HEK293 (cell line): ENCODE measurements at regions not wholly inside any gene's neighbourhood (a gene's known extent, or its start where the extent isn't known, plus 50 kb on each side); places are given as distances from the start of the nearest gene placed in this dataset.

Experiments used
- CTCF ChIA-PET: fragments of 350-600 bp; formaldehyde crosslinking; extraction: SDS; loops from one replicate; lab custom pipeline; 2021; ENCODE audit warnings: antibody characterized with exemption; lab: Yijun Ruan, JAX
- POLR2A ChIA-PET: fragments of 300-600 bp; formaldehyde crosslinking; extraction: SDS; loops from one replicate; lab custom pipeline; 2020; ENCODE audit warnings: antibody characterized with exemption, inconsistent platforms; lab: Yijun Ruan, JAX
- H3K27ac ChIP-seq: fragments of 200-500 bp; sonication (Bioruptor generic); 2 replicates; pipeline ENCODE4 v1.5.1; 2014; ENCODE audit warnings: low read depth, low read length, control low read depth, inconsistent platforms; ENCODE audit errors: extremely low read depth
- H3K36me3 ChIP-seq, 2 experiments: fragments of 200-500 bp in 1 of 2; sonication (Bioruptor generic) in 1 of 2; 1 replicate in 1 of 2; 2 replicates in 1 of 2; pipeline ENCODE4 v1.5.1; 2014 to 2017; ENCODE audit warnings: inconsistent platforms in 2 of 2, low read length in 2 of 2; ENCODE audit not compliant: control insufficient read depth in 2 of 2, insufficient read depth in 1 of 2
- H3K4me1 ChIP-seq: fragments of 200-500 bp; sonication (Bioruptor generic); 2 replicates; pipeline ENCODE4 v1.5.1; 2014; ENCODE audit warnings: mild to moderate bottlenecking, low read length, inconsistent platforms; ENCODE audit not compliant: control insufficient read depth, insufficient read depth
- H3K4me3 ChIP-seq: 2 replicates; pipeline ENCODE4 v1.5.1; 2011; ENCODE audit warnings: low read depth, mild to moderate bottlenecking, control low read depth, low read length, moderate library complexity
- H3K9me3 ChIP-seq: fragments of 200-500 bp; sonication (Bioruptor generic); 2 replicates; pipeline ENCODE4 v1.5.1; 2014; ENCODE audit warnings: low read depth, low read length, inconsistent platforms; ENCODE audit not compliant: control insufficient read depth, insufficient read depth
- HOXC10 ChIP-seq: sonication (generic); formaldehyde crosslinking; IDR thresholded peaks from 2 replicates; pipeline ENCODE4 v1.8.1; 2023; ENCODE audit warnings: mild to moderate bottlenecking, missing genetic modification reagents
- KLF1 ChIP-seq: fragments of 450-650 bp; formaldehyde crosslinking; IDR thresholded peaks from 2 replicates; pipeline ENCODE4 v1.5.1; 2016; ENCODE audit warnings: missing biosample characterization, missing genetic modification characterization
- YY1 ChIP-seq: fragments of 450-650 bp; formaldehyde crosslinking; IDR thresholded peaks from 2 replicates; pipeline ENCODE4 v1.5.1; 2018; ENCODE audit warnings: missing biosample characterization, missing genetic modification characterization
- ZBTB1 ChIP-seq: fragments of 450-650 bp; formaldehyde crosslinking; IDR thresholded peaks from 2 replicates; pipeline ENCODE4 v1.5.1; 2016; ENCODE audit warnings: missing biosample characterization, missing genetic modification characterization
- ZNF112 ChIP-seq: fragments of 450-650 bp; formaldehyde crosslinking; IDR thresholded peaks from 2 replicates; pipeline ENCODE4 v1.5.0; 2017; ENCODE audit warnings: missing biosample characterization, missing genetic modification characterization
- ZNF184 ChIP-seq: fragments of 450-650 bp; IDR thresholded peaks from 2 replicates; pipeline ENCODE4 v1.5.1; 2018; ENCODE audit warnings: missing biosample characterization, mild to moderate bottlenecking, missing genetic modification characterization
- ZNF221 ChIP-seq: fragments of 450-650 bp; formaldehyde crosslinking; IDR thresholded peaks from 2 replicates; pipeline ENCODE4 v1.5.1; 2017; ENCODE audit warnings: missing biosample characterization, missing genetic modification characterization, borderline replicate concordance
- ZNF23 ChIP-seq: fragments of 450-650 bp; formaldehyde crosslinking; IDR thresholded peaks from 2 replicates; pipeline ENCODE4 v1.5.1; 2016; ENCODE audit warnings: missing biosample characterization, missing genetic modification characterization, borderline replicate concordance
- ZNF239 ChIP-seq: fragments of 450-650 bp; formaldehyde crosslinking; IDR thresholded peaks from 2 replicates; pipeline ENCODE4 v1.5.1; 2016; ENCODE audit warnings: missing biosample characterization, missing genetic modification characterization
- ZNF354C ChIP-seq: fragments of 450-650 bp; formaldehyde crosslinking; IDR thresholded peaks from 2 replicates; pipeline ENCODE4 v1.5.1; 2016; ENCODE audit warnings: missing biosample characterization, missing genetic modification characterization, low read depth, borderline replicate concordance
- ZNF366 ChIP-seq: fragments of 450-650 bp; formaldehyde crosslinking; conservative IDR thresholded peaks from 2 replicates; pipeline ENCODE4 v1.5.1; 2016; ENCODE audit warnings: missing biosample characterization, missing genetic modification characterization
- ZNF416 ChIP-seq: fragments of 450-650 bp; formaldehyde crosslinking; IDR thresholded peaks from 2 replicates; pipeline ENCODE4 v1.5.1; 2016; ENCODE audit warnings: missing biosample characterization, missing genetic modification characterization
- ZNF423 ChIP-seq: fragments of 450-650 bp; formaldehyde crosslinking; IDR thresholded peaks from 2 replicates; pipeline ENCODE4 v1.5.1; 2016; ENCODE audit warnings: missing biosample characterization, missing genetic modification characterization
- ZNF433 ChIP-seq: fragments of 450-650 bp; formaldehyde crosslinking; IDR thresholded peaks from 2 replicates; pipeline ENCODE4 v1.5.1; 2016; ENCODE audit warnings: missing biosample characterization, missing genetic modification characterization, low read depth
- ZNF548 ChIP-seq: fragments of 450-650 bp; formaldehyde crosslinking; IDR thresholded peaks from 2 replicates; pipeline ENCODE4 v1.5.1; 2016; ENCODE audit warnings: missing biosample characterization, missing genetic modification characterization
- ZNF621 ChIP-seq: fragments of 450-650 bp; formaldehyde crosslinking; IDR thresholded peaks from 2 replicates; pipeline ENCODE4 v1.5.1; 2017; ENCODE audit warnings: missing biosample characterization, missing genetic modification characterization
- ZNF660 ChIP-seq: fragments of 450-650 bp; IDR thresholded peaks from 2 replicates; pipeline ENCODE4 v1.5.1; 2018; ENCODE audit warnings: missing biosample characterization, mild to moderate bottlenecking, missing genetic modification characterization
- ZNF664 ChIP-seq: fragments of 450-650 bp; formaldehyde crosslinking; IDR thresholded peaks from 2 replicates; pipeline ENCODE4 v1.5.1; 2016; ENCODE audit warnings: missing biosample characterization, missing genetic modification characterization
- ZNF677 ChIP-seq: fragments of 450-650 bp; IDR thresholded peaks from 2 replicates; pipeline ENCODE4 v1.5.0; 2018; ENCODE audit warnings: missing biosample characterization, mild to moderate bottlenecking, missing genetic modification characterization, moderate library complexity
- ZNF701 ChIP-seq: fragments of 450-650 bp; formaldehyde crosslinking; IDR thresholded peaks from 2 replicates; pipeline ENCODE4 v1.5.1; 2016; ENCODE audit warnings: missing biosample characterization, missing genetic modification characterization
- ZNF777 ChIP-seq: fragments of 450-650 bp; formaldehyde crosslinking; IDR thresholded peaks from 2 replicates; pipeline ENCODE4 v1.5.1; 2017; ENCODE audit warnings: missing biosample characterization, missing genetic modification characterization, borderline replicate concordance
- ZNF791 ChIP-seq: fragments of 450-650 bp; formaldehyde crosslinking; IDR thresholded peaks from 2 replicates; pipeline ENCODE4 v1.5.1; 2016; ENCODE audit warnings: missing biosample characterization, missing genetic modification characterization
- TF ChIP-seq, protein P1 (sequence below): fragments of 450-650 bp; formaldehyde crosslinking; IDR thresholded peaks from 2 replicates; pipeline ENCODE4 v1.5.1; 2016; ENCODE audit warnings: missing biosample characterization, missing genetic modification characterization
- TF ChIP-seq, protein P2 (sequence below): fragments of 450-650 bp; formaldehyde crosslinking; IDR thresholded peaks from 2 replicates; pipeline ENCODE4 v1.5.1; 2016; ENCODE audit warnings: missing biosample characterization, missing genetic modification characterization
- TF ChIP-seq, protein P3 (sequence below): fragments of 450-650 bp; formaldehyde crosslinking; IDR thresholded peaks from 2 replicates; pipeline ENCODE4 v1.5.1; 2016; ENCODE audit warnings: missing biosample characterization, missing genetic modification characterization
- TF ChIP-seq, protein P4 (sequence below): fragments of 450-650 bp; formaldehyde crosslinking; IDR thresholded peaks from 2 replicates; pipeline ENCODE4 v1.5.1; 2016; ENCODE audit warnings: missing biosample characterization, missing genetic modification characterization
- TF ChIP-seq, protein P5 (sequence below): fragments of 450-650 bp; formaldehyde crosslinking; IDR thresholded peaks from 2 replicates; pipeline ENCODE4 v1.5.1; 2016; ENCODE audit warnings: missing biosample characterization, missing genetic modification characterization

DNA sequence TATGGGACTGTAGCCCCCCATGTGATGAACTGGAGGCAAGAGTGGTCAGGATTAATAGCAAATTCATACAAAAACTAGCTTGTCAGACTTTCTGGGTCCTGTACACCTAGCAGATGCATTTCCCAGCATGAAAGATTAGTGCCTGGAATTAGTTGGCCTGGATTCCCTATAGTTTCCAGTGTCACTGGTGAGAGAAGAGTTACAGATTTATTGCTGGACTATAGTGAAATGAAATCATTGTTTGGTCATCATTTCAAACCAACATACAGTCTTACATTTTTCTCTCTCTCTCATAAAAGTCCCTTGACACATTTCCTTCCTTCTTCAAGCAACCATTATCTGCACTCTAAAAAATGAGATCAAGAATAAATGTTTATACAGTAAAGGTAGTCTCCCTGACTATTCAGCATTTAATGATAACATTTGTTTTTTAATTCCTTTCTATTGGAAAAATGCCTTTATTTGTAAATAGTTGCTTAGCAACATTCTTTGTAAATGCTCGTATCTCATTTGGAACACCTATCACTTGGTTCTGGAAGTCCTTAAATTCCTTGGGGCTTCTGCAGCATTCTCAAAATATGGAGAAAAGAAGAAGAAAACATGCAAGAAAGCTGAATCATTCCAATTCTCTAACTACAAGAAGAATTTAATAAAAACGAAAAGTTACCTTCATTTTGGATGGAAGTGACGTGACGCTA, 144.4 kb downstream of the MREG start (continued):
- TF ChIP-seq, protein P1, sequence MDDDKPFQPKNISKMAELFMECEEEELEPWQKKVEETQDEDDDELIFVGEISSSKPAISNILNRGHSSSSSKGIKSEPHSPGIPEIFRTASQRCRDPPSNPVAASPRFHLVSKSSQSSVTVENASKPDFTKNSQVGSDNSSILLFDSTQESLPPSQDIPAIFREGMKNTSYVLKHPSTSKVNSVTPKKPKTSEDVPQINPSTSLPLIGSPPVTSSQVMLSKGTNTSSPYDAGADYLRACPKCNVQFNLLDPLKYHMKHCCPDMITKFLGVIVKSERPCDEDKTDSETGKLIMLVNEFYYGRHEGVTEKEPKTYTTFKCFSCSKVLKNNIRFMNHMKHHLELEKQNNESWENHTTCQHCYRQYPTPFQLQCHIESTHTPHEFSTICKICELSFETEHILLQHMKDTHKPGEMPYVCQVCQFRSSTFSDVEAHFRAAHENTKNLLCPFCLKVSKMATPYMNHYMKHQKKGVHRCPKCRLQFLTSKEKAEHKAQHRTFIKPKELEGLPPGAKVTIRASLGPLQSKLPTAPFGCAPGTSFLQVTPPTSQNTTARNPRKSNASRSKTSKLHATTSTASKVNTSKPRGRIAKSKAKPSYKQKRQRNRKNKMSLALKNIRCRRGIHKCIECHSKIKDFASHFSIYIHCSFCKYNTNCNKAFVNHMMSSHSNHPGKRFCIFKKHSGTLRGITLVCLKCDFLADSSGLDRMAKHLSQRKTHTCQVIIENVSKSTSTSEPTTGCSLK: no peak
- TF ChIP-seq ZNF239 (tag by site-specific recombination) (no peak), ZNF433 (tag by site-specific recombination) (no peak), ZNF416 (tag by site-specific recombination) (no peak), ZBTB1 (tag by site-specific recombination) (no peak), ZNF184 (tag by site-specific recombination) (no peak), ZNF221 (tag by site-specific recombination) (no peak), ZNF423 (tag by site-specific recombination) (no peak), ZNF677 (tag by site-specific recombination) (no peak)
- TF ChIP-seq, protein P2, sequence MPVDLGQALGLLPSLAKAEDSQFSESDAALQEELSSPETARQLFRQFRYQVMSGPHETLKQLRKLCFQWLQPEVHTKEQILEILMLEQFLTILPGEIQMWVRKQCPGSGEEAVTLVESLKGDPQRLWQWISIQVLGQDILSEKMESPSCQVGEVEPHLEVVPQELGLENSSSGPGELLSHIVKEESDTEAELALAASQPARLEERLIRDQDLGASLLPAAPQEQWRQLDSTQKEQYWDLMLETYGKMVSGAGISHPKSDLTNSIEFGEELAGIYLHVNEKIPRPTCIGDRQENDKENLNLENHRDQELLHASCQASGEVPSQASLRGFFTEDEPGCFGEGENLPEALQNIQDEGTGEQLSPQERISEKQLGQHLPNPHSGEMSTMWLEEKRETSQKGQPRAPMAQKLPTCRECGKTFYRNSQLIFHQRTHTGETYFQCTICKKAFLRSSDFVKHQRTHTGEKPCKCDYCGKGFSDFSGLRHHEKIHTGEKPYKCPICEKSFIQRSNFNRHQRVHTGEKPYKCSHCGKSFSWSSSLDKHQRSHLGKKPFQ (tag by site-specific recombination): no peak
- TF ChIP-seq, protein P3, sequence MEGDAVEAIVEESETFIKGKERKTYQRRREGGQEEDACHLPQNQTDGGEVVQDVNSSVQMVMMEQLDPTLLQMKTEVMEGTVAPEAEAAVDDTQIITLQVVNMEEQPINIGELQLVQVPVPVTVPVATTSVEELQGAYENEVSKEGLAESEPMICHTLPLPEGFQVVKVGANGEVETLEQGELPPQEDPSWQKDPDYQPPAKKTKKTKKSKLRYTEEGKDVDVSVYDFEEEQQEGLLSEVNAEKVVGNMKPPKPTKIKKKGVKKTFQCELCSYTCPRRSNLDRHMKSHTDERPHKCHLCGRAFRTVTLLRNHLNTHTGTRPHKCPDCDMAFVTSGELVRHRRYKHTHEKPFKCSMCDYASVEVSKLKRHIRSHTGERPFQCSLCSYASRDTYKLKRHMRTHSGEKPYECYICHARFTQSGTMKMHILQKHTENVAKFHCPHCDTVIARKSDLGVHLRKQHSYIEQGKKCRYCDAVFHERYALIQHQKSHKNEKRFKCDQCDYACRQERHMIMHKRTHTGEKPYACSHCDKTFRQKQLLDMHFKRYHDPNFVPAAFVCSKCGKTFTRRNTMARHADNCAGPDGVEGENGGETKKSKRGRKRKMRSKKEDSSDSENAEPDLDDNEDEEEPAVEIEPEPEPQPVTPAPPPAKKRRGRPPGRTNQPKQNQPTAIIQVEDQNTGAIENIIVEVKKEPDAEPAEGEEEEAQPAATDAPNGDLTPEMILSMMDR (tag by site-specific recombination): no peak

DNA sequence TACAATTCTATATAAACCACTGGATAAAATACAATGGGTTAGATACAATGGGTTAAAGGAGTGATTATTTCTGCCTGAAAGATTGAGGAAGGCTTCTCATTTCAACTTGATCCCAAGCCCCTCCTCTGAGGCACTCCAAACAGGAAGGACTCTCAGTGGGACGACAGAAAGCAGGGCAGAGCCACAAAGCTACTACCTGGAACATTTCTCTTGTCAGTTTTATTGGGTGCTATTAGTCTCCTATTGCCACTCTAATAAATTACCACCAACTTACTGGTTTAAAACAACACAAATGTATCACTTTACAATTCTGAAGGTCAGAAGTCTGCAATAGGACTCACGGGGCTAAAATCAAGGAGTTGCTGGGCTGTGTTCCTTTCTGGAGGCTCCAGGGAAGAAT, 146.7 kb downstream of the MREG start:
- no peak for TF ChIP-seq KLF1 (tag by site-specific recombination)
- TF ChIP-seq, protein P4, sequence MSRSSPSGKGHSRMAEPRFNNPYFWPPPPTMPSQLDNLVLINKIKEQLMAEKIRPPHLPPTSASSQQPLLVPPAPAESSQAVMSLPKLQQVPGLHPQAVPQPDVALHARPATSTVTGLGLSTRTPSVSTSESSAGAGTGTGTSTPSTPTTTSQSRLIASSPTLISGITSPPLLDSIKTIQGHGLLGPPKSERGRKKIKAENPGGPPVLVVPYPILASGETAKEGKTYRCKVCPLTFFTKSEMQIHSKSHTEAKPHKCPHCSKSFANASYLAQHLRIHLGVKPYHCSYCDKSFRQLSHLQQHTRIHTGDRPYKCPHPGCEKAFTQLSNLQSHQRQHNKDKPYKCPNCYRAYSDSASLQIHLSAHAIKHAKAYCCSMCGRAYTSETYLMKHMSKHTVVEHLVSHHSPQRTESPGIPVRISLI (tag by site-specific recombination): no peak
- CTCF ChIA-PET: no interaction called here
- Histone ChIP-seq H3K4me3 (no peak overlapping the region), H3K36me3 (no peaks in the 10 kb centered on the region), H3K4me1 (no peaks in the 10 kb centered on the region), H3K9me3 (no peaks in the 10 kb centered on the region), H3K27ac (no peak overlapping the region)
- POLR2A ChIA-PET: no interaction called here

DNA sequence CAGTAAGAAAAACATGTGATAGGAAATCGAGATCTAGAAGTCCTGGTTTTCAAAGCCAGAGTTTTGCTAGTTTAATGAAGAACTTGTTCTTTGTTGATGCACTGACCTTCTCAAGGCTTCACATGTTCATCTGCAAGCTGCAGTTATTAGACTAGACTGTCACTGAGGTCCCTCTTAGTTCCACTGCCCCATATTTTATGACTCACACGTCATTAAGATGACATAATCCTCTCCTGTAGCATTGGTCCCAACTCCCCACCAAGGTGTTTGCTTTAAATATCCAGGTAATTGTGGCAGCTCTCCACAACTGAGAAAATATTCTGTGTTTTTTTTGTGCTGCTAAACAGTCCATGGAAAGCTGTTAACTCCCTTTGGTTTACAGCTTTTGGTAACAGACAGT, 149.7 kb downstream of the MREG start:
- Histone ChIP-seq H3K27ac (no peak overlapping the region), H3K4me3 (no peak overlapping the region), H3K9me3 (no peaks in the 10 kb centered on the region), H3K36me3 (no peaks in the 10 kb centered on the region), H3K4me1 (no peaks in the 10 kb centered on the region)
- CTCF ChIA-PET: interaction anchor here (0.7 kb wide), 2 partner anchors 11 to 580 kb away, joined by 3 to 5 read pairs; no protein-coding TSS in a partner anchor
- POLR2A ChIA-PET: no interaction called here
- TF ChIP-seq, protein P5, sequence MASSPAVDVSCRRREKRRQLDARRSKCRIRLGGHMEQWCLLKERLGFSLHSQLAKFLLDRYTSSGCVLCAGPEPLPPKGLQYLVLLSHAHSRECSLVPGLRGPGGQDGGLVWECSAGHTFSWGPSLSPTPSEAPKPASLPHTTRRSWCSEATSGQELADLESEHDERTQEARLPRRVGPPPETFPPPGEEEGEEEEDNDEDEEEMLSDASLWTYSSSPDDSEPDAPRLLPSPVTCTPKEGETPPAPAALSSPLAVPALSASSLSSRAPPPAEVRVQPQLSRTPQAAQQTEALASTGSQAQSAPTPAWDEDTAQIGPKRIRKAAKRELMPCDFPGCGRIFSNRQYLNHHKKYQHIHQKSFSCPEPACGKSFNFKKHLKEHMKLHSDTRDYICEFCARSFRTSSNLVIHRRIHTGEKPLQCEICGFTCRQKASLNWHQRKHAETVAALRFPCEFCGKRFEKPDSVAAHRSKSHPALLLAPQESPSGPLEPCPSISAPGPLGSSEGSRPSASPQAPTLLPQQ (tag by site-specific recombination): no peak
- TF ChIP-seq ZNF660 (tag by site-specific recombination) (no peak), YY1 (no peak), ZNF777 (tag by site-specific recombination) (no peak), ZNF621 (tag by site-specific recombination) (no peak), ZNF354C (tag by site-specific recombination) (no peak), ZNF548 (tag by site-specific recombination) (no peak), ZNF366 (tag by site-specific recombination) (no peak), ZNF791 (tag by site-specific recombination) (no peak), ZNF23 (tag by site-specific recombination) (no peak), ZNF239 (tag by site-specific recombination) (no peak), ZNF664 (tag by site-specific recombination) (no peak), HOXC10 (no peak), ZNF701 (tag by site-specific recombination) (no peak), ZNF112 (tag by site-specific recombination) (no peak)
